T47D (cell line): ENCODE measurements at regions not wholly inside any gene's neighbourhood (a gene's known extent, or its start where the extent isn't known, plus 50 kb on each side); places are given as distances from the start of the nearest gene placed in this dataset.
A peak's percentile ranks its signal among the peaks of the same experiment; 100 is the strongest.
"Not testable (repeated sequence)": the region's sequence is repeated elsewhere in the genome, so short reads cannot be mapped to it uniquely, and the experiment has no call there.

Experiments
- DNase-seq, 2 experiments: peaks; one replicate each; pipeline versions ENCODE4 v3.0.0 to v3.0.0-alpha.2; 2011 to 2012; ENCODE audit warnings: low read depth in 1 of 2, low spot score in 1 of 2
- JUND ChIP-seq: IDR thresholded peaks from 2 replicates; pipeline ENCODE4 v1.6.1; 2012; ENCODE audit warnings: low read depth
- in situ Hi-C: cut with HindIII; loops from 2 replicates; pipeline ENCODE4 v1.10.0; 2016; ENCODE audit warnings: low sequenced_read_pairs, low pct_unique_long_range_greater_than_20kb

DNA sequence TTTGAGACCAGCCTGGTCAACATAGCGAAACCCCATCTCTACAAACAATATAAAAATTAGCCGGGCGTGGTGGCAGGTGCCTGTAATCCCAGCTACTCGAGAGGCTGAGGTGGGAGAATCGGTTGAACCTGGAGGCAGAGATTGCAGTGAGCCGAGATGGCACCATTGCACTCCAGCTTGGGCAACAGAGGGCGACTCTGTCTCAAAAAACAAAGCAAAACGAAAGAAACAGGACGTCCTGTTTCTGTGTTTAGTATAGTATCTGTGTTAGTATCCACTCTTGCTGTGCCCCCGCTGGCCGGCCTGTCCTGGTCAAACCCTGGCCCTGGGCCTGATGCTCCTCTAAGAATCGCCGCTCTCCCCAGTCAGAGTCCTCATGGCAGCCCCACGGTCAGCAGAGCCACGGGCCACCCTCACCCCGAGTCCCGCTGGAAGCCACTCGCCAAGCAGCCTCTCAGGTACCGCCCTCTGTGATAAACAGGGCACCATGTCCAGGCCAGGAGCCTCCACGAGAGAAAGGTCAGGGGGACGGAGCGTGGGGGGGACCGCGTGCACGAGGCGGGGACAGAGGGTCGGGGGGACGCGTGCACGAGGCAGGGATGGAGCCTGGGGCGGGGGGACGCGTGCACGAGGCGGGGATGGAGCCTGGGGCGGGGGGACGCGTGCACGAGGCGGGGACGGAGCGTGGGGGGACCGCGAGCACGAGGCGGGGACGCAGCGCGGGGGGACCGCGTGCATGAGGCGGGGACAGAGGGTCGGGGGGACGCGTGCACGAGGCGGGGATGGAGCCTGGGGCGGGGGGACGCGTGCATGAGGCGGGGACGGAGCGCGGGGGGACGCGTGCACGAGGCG is 384.5 kb downstream of the SMOC2 start:
- in situ Hi-C loops: no loop called here
- no peak for DNase-seq
- TF ChIP-seq JUND: no peak

GRCh38 chr6:168823397-168824212 is 382.6 kb downstream of the SMOC2 start:
- TF ChIP-seq JUND: no peak
- in situ Hi-C loops: no loop called here
- no peak for DNase-seq

- in situ Hi-C loops: no loop called here
- DNase-seq: no peak
- TF ChIP-seq JUND: no peak
Observed at GRCh38 chr6:168822376-168822775, 381.4 kb downstream of the SMOC2 start.

GRCh38 chr6:168819546-168819945 is 378.6 kb downstream of the SMOC2 start:
- in situ Hi-C loops: no loop called here
- no peak for DNase-seq
- no peak for TF ChIP-seq JUND

GRCh38 chr6:168817558-168818159 is 376.7 kb downstream of the SMOC2 start:
- in situ Hi-C loops: no loop called here
- no peak for TF ChIP-seq JUND
- no peak for DNase-seq

GRCh38 chr6:168815229-168815628 is 374.2 kb downstream of the SMOC2 start:
- in situ Hi-C loops: no loop called here
- no peak for TF ChIP-seq JUND

GRCh38 chr6:168808232-168808631 is 367.2 kb downstream of the SMOC2 start:
- DNase-seq: peak in 1 of 2 experiments; percentile 4
- TF ChIP-seq JUND: no peak
- in situ Hi-C loops: no loop called here

More at GRCh38 chr6:168815229-168815628, 374.2 kb downstream of the SMOC2 start:
- DNase-seq: peak in 1 of 2 experiments; percentile 26

GRCh38 chr6:168804331-168804730 is 363.3 kb downstream of the SMOC2 start:
- no peak for TF ChIP-seq JUND
- DNase-seq: no peak
- in situ Hi-C loops: no loop called here

DNA sequence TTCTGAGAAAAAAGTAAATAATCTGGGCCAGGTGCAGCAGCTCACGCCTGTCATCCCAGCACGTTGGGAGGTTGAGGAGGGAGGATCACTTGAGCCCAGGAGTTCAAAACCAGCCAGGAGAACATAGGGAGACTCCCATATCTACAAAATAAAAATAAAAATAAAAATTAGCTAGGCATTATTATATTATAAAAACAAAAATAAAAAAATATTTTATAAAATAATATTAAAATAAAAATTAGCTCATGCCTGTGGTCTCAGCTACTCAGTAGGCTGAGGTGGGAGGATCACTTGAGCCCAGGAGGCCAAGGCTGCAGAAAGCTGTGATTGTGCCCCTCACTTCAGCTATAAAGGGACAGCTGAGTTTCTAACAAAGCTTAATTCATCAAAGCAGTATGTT is 362.9 kb downstream of the SMOC2 start:
- no peak for TF ChIP-seq JUND
- DNase-seq: no peak
- in situ Hi-C loops: no loop called here

DNA sequence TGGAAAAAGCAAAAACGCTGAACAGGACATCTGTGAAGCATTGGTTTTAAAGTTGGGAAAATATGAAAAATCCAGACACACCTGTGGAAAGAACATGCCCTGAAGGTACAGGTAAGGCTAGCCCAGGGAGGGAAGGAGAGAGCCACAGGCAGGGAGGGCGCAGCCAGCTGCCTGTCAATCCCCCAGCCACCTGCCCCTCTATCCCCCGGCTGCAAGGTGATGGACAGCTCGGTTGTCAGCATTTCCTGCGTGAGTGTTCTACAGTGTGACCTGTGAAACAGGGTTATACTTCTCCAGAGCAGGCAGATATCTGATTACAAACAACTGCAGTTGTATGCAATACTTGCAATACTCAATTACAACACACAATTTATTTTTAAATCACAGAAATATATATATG is 358.1 kb downstream of the SMOC2 start:
- DNase-seq: no peak
- in situ Hi-C loops: no loop called here
- TF ChIP-seq JUND: no peak

DNA sequence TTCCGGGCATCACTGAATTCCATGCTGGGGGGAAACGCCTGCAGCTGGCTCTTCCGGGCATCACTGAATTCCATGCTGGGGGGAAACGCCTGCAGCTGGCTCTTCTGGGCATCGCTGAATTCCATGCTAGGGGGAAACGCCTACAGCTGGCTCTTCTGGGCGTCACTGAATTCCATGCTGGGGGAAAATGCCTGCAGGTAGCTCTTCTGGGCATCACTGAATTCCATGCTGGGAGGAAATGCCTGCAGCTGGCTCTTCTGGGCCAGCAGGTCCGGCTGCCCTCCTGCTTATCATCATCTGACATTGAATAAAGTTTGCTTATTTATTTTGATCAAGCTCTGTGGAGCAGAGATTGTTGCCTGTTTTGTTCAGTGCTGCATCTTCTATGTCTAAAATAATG is 355.1 kb downstream of the SMOC2 start:
- DNase-seq: no peak
- in situ Hi-C loops: no loop called here
- TF ChIP-seq JUND: no peak

DNA sequence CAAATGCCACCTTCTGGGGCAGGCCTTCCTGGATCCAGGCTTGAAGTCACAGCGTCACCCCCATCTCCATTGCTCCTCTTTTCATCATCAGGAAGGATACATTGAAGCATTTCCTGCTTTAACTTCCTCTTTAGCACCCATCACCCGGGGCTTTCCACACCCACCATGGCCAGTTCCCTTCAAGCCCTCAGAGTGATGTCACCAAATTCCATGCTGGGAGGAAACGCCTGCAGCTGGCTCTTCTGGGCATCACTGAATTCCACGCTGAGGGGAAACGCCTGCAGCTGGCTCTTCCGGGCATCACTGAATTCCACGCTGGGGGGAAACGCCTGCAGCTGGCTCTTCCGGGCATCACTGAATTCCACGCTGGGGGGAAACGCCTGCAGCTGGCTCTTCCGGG is 354.6 kb downstream of the SMOC2 start:
- in situ Hi-C loops, DNase-seq: not testable (repeated sequence)

DNA sequence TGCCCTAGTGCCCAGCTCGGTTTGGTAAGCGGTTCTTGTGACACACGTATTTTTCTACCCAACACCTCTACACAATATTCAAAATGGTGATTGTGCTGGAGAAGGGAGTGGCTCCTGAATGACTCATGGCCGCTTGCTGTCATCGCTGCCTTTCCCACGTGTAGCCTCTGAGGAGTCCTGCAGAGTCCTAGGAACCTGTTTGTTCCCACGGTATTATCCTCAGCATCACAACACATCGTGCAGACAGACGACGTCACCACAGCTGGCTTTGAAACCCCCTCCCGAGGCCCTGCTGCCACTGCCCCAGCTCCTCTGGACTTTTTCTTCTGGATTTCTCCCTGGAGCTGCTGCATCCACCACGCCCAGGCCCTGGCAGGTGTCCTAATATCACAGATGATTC is 353.5 kb downstream of the SMOC2 start:
- no peak for DNase-seq
- no peak for TF ChIP-seq JUND
- in situ Hi-C loops: no loop called here
